ENCODE measurements at regions not wholly inside any gene's neighbourhood (a gene's known extent, or its start where the extent isn't known, plus 50 kb on each side); places are given as distances from the start of the nearest gene placed in this dataset.

DNA sequence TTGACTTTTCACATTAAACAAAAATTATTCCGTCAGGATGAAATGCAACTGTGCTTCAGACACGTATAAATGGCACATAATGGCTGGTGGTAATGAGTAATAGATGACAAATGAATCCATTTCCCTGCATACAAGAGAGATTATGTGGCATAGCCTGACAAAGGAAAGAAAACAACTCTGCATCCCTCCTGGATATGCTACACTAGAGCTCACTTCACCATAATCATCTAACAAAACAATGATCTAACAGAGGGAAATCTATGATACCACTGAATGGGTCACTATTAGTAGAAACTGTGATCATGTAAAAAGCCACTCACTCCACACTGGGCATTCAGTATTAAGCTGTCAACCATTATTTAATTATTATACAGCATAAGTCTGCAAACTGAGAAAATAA, 1498.4 kb downstream of the EFNB2 start:
- H3K4me3 ChIP-seq (ENCODE audit: low read depth, low read length): no peak overlapping the region
- DNase-seq (ENCODE audit: low read depth): no peak
- TF ChIP-seq, protein P1, sequence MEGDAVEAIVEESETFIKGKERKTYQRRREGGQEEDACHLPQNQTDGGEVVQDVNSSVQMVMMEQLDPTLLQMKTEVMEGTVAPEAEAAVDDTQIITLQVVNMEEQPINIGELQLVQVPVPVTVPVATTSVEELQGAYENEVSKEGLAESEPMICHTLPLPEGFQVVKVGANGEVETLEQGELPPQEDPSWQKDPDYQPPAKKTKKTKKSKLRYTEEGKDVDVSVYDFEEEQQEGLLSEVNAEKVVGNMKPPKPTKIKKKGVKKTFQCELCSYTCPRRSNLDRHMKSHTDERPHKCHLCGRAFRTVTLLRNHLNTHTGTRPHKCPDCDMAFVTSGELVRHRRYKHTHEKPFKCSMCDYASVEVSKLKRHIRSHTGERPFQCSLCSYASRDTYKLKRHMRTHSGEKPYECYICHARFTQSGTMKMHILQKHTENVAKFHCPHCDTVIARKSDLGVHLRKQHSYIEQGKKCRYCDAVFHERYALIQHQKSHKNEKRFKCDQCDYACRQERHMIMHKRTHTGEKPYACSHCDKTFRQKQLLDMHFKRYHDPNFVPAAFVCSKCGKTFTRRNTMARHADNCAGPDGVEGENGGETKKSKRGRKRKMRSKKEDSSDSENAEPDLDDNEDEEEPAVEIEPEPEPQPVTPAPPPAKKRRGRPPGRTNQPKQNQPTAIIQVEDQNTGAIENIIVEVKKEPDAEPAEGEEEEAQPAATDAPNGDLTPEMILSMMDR (conservative IDR thresholded peaks at IDR 0.05; ENCODE audit: low read depth, low read length): no peak

DNA sequence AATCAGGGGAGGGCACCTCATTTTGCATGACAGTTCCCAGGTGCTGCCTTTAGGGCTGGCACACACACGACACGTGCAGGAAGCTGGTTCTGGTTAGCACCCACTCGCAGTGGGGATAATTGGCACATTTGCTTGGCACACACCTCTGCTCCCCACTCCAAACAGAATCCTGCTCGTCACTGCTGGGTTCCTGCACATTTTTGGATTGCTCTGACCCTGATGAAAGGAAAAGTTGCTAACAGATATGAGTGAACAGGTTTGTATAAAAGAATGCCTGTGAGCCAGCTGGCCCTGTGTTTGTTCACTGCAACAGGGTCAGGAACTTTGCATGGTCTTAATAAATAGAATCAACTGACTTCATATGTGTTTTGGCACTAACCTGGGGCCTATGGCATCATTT, 1500.4 kb downstream of the EFNB2 start:
- no peak overlapping the region for H3K4me3 ChIP-seq (ENCODE audit: low read depth, low read length)
- TF ChIP-seq, protein P1 (conservative IDR thresholded peaks at IDR 0.05; ENCODE audit: low read depth, low read length): no peak
- DNase-seq (ENCODE audit: low read depth): no peak

DNA sequence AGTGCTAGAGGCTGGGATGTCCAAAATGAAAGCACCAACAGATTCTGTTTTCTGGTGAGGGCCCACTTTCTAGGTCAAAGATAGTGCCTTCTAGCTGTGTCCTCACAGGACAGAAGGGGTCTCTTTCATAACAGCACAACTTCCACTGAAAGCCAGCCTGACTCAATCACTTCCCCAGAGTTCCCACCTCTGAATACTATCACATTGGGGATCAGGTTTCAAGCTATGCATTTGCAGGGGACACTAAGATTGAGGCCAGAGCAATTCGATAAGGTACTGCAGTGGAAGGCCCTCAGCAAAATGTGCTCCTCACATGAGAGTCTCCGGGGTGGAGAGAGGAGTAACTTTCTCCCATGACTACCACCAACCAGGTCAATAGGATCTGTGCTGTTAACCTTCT, 1501.5 kb downstream of the EFNB2 start:
- no peak for DNase-seq (ENCODE audit: low read depth)
- H3K4me3 ChIP-seq (ENCODE audit: low read depth, low read length): no peak overlapping the region
- TF ChIP-seq, protein P1 (conservative IDR thresholded peaks at IDR 0.05; ENCODE audit: low read depth, low read length): no peak

DNA sequence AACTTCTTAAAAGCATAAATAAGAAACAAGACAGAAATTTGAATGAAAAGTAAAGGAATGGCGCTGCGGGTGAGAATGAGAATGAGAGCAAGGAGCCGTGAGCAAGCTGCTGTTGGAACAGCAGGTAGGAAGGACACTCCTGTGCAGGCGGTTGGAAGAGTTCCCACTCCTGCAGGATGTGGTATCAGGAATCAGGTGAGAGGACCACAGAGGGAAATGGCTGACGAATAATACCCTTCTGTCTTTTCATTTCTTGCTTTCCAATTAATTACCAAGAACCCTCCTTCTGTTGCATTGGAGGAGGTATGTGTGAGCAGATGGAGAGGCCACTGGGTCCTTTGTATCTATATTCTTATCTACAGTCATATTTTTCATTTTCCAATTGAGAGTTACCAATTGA, 1504.2 kb downstream of the EFNB2 start:
- H3K4me3 ChIP-seq (ENCODE audit: low read depth, low read length): no peak overlapping the region
- DNase-seq (ENCODE audit: low read depth): no peak
- TF ChIP-seq, protein P1 (conservative IDR thresholded peaks at IDR 0.05; ENCODE audit: low read depth, low read length): no peak

DNA sequence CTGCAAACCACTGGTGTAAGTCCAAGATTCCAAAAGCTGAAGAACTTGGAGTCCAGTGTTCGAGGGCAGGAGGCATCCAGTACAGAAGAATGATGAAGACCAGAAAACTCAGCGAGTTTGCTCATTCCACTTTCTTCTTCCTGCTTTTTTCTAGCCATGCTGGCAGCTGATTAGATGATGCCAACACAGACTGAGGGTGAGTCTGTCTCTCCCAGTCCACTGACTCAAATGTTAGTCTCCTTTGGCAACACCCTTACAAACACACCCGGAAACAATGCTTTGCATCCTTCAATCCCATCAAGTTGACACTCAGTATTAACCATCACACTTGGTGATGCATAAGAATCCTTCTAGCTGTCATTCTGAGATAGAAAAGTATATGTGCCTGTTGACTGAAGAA, 1504.6 kb downstream of the EFNB2 start:
- no peak for DNase-seq (ENCODE audit: low read depth)
- TF ChIP-seq, protein P1 (conservative IDR thresholded peaks at IDR 0.05; ENCODE audit: low read depth, low read length): no peak
- H3K4me3 ChIP-seq (ENCODE audit: low read depth, low read length): no peak overlapping the region

DNA sequence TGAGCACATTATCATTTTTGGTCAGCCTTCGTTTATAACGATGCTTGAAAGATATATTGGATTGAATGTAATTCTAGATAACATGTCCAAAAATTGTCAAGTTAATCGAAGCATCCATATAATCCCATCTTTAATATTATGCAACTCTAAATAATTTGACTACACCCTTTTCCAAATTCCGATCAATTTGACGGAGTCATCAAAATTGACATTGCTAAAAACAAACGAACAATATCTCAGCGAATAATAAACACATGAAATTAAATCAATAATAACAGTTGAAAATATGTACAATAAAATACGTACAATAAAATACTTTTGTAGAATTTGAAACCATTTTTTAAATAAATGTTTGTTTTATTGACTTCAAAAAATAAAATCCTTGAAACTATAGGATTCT, 1516.4 kb downstream of the EFNB2 start:
- no peak overlapping the region for H3K4me3 ChIP-seq (ENCODE audit: low read depth, low read length)
- TF ChIP-seq, protein P1 (conservative IDR thresholded peaks at IDR 0.05; ENCODE audit: low read depth, low read length): no peak
- no peak for DNase-seq (ENCODE audit: low read depth)

DNA sequence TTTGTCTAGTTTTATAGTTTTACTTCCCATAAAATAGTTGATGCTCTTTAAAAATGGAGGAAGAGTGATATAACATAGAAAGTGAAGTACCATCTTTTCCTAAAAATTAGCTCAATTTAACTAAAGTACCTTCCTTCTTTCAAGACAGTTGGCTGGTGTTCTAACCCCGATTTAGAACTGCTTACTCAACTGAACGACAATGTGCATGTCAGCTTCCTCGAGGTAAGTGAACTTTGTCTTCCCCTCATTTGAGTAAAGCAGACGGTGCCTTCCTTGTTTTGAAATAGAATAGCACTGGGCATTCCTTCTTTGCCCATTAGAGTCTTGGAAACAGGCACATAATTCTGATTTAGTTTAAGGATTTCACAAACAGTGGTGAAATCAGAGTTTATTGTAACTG, 1519.2 kb downstream of the EFNB2 start:
- no peak overlapping the region for H3K4me3 ChIP-seq (ENCODE audit: low read depth, low read length)
- TF ChIP-seq, protein P1 (conservative IDR thresholded peaks at IDR 0.05; ENCODE audit: low read depth, low read length): no peak
- DNase-seq (ENCODE audit: low read depth): no peak
